Femur (tissue), 1 donor: ENCODE measurements at regions not wholly inside any gene's neighbourhood (a gene's known extent, or its start where the extent isn't known, plus 50 kb on each side); places are given as distances from the start of the nearest gene placed in this dataset.
"Not testable (repeated sequence)": the region's sequence is repeated elsewhere in the genome, so short reads cannot be mapped to it uniquely, and the experiment has no call there.

Experiments used
- DNase-seq: peaks from one replicate; pipeline ENCODE4 v3.0.0-alpha.2; 2017

DNA sequence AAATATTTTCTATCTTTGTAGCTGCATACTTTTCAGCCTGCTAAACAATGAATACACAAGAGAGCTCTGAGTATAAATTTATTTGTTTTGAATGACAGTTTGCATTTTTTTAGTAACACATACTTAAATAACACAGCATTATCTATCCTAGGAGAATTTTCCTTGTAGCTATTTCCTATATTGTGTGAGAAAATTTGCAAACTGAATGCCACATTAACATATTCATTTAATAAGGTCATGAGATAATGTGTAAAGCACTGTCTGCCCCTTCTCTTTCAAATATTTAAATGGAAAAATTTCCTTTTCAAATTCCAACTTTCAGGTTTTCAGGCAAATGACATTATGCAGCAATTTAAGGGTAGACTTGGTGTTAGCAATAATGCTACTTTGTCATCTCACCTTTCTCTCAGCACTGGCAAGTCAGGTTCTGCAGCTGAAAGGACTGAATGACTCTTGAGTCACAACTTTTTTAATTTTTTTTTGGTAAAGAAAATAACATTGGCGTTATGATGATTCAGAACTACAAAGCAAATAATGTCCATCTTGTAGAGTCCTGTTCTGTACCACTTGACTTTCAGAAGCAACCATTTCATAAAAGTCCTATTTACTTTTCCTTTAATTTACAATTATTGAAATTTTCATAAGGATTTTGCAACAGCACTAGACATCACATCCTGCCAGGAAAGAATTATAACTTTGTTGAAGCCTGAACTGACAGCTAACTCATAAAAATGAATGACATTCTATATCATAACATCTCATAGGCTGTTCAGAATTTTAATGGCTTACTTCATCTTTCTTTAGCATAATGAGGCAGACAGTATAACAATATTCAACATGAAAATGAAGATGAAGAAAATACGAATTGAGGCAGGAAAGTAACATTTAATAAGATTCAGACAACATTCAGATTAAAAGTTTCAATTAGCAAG lies 681.6 kb upstream of the SEMA6D start:
- no peak for DNase-seq

DNA sequence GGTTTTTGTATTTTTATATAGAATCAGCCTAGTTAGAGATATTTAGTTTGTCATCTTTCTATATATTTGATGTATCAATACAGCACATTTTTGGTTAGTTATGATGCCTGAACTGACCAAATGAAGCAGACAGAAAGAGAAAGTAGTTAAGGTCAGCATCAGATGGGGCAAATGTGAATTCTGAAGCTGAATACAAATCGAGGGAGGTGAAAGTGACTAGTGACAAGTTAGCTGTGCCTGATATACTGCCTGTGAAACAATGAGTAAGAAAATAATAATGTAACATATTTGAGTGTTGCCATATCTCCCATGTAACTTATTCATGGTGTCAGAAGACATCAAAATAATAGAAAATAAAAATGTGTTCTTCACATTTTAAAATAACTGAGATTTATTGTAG lies 680.3 kb upstream of the SEMA6D start:
- DNase-seq = no peak

DNA sequence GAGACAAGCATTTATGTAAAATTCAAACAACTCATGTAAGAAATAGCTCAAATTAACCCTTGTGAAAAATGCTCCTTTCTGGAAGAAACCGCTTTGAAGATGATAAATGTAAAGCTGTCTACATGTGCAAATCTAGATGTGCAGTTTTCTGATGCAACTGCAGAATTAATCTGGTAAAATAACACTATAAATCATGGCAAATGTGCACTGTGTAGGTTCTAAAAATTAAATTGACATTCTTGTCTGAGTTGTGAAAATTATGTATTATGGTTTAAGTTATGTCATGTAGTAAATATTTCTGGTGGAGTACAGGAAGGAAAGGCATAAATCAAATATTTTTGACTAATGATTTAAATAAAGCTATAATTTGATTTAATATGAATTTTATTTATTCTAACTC lies 678.1 kb upstream of the SEMA6D start:
- no peak for DNase-seq

DNA sequence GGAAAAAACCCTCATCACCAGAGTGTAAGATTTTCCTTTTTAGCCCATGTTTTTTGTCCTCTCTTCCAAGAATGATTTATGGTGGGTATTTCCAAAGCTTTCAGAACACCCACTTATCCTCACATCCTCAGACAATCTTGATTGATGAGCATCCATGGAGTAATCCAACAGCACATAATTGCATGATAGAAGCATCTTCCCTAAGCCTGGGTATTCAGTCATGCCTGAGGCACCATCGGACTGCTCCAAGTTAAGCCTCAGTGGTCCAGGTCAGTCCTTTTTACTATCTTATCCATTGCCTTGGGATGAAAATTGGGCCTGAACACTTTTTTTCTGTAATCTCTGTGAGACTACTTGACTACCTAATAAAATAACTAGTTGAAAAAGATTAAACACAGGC lies 676.0 kb upstream of the SEMA6D start:
- DNase-seq = no peak

DNA sequence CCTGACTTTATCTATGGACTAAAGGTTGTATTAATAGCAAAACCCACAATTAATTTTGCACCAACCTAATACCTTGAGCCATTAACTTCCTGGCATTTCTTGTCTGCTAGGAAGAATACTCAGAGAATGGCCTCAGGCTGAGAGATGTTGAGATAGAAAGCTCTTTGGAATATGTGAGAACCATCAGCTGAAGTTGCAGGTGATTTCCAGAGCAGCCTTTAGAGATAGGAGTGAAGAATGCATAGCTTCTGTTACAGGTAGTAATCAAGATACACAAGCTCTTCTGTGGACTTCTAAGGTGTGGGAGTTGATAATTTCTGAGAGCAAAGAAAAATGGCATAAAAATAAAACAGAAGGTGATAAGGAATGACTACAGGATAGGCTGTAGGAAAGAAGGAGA lies 669.3 kb upstream of the SEMA6D start:
- not testable (repeated sequence) for DNase-seq

DNA sequence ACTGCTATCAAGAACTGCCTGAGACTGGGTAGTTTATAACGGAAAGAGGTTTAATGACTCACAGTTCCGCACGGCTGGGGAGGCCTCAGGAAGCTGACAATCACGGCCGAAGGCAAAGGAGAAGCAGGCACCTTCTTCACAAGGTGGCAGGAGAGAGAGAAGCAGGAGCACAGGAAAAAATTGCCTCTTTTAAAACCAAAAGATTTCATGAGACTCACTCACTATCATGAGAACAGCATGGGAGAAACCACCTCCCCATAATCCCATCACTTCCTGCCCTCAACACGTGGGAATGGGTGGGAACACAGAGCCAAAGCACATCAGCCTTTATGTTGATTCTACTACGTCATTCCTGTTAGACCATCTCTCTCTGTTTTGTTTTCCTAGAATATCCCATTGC lies 650.9 kb upstream of the SEMA6D start:
- no peak for DNase-seq

DNA sequence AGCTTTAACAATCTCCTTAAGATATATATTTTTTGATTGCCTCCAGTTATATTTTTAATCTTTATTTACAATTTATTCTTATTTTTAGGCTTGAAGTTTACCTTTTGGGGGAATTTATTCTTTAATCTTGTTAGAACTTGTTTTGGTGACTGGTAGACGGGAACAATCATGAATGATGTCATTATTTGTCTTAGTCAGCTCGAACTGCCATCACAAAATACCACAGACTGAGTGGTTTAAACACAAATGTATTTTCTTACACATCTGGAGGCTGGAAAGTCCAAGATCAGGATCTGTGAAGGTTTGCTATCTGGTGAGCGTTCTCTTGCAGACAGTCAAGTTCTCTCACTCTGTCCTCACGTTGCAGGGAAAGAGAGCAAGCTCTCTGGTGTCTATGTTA lies 639.5 kb upstream of the SEMA6D start:
- DNase-seq = not testable (repeated sequence)

DNA sequence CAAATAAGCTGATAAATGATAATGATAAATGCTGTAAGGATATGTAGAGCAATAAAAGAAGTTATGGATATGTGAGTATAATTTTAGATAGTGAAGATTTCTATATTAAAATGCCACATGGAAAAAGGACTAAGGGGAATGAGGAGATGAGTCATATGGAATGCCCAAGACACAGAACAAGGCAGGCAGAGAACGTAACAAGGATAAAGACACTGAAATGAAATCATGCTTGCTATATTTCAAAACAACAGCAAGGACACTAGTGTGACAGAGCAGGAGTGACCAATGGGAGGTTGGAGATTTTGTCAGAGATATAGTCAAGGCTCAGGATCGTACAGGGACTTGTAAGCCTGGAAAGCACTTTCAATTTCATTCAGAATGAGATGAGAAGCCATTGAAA lies 621.5 kb upstream of the SEMA6D start:
- DNase-seq = no peak

DNA sequence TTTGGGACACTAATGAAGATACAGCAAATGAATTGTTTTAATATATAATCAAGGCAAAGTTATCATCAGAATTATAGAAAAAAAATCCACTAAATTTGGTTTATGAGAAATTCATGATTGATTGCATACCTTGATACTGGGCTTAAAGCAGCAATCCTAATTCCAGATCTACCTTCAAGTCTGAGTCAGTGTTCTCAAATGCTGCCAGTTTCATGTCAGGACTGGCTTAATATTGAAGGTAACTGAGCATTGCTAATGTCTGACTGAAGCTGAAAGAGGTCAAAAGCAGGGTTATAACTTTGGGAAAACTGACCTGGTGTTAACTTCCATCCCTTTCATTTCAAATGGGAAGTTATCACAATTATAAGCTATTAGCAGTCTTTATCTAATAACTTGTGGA lies 618.8 kb upstream of the SEMA6D start:
- not testable (repeated sequence) for DNase-seq

DNA sequence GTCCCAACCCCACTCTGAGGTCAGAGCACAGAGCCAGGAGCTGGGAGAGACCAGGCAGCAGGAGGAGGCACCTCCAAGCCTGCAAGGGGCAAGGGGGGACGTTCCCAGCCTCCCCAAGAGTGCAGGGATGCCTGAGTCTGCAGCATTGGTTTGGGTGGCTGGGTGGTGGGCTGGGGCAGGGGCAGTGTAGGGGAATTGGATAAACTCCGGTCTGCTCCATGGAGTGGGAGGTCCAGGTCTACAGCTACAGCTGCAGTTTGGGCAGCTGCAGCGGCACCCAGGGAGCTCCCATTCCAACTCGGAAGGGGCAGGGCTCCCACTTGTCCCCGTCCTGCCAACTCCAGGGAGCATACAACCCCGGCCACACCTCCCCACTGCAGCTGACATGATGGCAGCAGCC lies 617.5 kb upstream of the SEMA6D start:
- not testable (repeated sequence) for DNase-seq

DNA sequence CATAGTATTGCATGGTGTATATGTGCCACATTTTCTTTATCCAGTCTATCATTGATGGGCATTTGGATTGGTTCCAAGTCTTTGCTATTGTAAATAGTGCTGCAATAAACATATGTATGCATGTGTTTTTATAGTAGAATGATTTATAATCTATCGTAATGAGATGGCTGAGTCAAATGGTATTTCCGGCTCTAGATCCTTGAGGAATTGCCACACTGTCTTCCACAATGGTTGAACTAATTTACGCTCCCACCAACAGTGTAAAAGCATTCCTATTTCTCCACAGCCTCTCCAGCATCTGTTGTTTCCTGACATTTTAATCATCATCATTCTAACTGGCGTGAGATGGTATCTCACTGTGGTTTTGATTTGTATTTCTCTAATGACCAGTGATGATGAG lies 608.5 kb upstream of the SEMA6D start:
- not testable (repeated sequence) for DNase-seq

DNA sequence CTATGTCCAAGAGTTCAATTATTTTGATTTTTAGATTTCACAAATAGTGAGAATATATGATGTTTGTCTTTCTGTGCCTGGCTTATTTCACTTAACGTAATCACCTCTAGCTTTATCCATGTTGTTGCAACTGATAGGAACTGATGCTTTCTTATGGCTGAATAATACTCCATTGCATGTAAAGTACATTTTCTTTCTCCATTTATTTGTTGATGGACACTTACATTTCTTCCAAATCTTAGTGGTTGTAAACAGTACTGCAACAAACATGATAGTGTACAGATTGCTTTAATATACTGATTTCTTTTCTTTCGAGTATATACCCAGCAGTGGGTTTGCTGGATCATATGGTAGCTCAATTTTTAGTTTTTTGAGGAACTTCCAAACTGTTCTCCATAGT lies 600.6 kb upstream of the SEMA6D start:
- DNase-seq = no peak

DNA sequence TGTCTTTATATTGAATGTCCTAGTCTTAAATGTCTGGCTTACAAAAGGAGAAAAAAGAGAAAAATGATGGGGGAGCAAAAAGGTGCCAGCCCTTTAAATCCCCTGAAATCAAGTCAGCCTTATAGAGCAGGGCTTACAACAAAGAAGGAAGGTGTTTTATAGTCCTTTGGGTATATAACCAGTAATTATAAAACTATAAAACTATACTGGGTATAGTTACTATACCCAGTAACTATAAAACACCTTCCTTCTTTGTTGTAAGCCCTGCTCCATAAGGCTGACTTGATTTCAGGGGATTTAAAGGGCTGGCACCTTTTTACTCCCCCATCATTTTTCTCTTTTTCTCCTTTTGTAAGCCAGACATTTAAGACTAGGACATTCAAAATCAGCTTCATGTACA lies 598.0 kb upstream of the SEMA6D start:
- no peak for DNase-seq

DNA sequence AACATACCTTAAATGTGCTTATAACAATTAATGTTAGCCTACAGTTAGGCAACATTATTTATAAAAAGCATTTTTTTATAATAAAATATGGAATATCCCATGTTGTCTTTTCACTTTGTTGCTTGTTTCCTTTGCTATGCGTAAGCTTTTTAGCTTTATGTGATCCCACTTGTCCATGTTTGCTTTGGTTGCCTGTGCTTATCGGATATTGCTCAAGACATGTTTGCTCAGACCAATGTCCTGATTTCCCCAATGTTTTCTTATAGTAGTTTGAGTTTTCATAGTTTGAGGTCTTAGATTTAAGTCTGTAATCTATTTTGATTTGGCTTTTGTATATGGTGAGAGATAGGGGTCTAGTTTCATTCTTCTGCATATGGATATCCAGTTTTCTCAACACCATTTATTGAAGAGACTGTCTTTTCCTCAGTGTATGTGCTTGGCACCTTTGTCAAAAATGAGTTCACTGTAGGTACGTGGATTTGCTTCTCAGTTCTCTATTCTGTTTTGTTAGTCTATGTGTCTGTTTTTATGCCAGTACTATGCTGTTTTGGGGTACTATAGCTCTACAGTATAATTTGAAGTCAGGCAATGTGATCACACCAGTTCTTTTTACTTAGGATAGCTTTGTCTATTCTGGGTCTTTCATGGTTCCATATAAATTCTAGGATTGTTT lies 592.7 kb upstream of the SEMA6D start:
- no peak for DNase-seq

DNA sequence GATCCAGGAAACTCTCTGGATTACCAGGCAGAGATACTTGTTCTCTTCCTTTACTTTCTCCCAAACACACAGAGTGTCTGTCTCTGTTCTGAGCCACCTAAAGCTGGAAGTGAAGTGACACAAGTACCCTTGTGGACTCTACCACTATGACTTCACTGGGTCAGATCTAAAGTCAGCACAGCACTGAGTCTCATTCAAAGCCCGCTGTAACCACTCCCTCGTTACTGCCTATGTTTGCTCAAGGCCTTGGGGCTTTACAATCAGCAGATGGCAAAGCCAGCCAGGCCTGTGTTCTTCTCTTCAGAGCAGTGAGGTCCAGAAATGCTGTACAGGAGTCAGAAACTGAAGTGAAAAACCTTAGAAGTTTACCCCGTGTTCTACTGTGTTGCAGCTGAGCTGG lies 588.3 kb upstream of the SEMA6D start:
- DNase-seq = no peak

DNA sequence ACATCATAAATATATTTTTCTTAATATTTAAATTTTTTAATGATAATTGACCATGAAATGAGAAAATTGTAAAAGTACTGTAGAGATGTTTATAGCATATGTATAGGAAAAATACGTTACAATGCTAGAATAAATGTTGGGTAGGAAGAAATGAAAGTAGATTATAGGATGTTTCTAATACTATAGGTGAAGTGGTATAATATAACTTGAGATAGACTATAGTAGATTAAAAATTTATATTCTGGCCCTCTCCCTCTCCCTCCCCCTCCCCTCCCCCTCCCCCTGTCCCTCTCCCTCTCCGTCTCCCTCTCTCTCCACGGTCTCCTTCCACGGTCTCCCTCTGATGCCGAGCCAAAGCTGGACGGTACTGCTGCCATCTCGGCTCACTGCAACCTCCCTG lies 585.9 kb upstream of the SEMA6D start:
- DNase-seq = not testable (repeated sequence)

DNA sequence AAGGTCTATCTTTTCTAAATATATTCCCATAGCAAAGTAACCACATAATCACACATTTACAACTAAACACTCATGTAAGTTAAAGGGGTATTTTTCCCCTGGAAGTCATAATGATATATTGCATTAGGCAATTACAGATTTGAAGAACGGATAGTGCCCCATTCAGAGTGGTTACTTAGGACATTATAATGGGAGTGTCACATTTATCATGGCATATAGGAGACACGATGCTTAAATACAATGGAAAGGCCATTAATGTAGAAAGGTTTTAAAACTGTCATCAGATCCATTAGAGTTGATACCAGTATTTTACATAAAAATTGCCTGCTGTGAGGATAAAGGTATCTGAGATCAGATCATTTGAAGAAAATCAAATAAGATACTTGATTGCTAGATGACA lies 582.0 kb upstream of the SEMA6D start:
- no peak for DNase-seq

DNA sequence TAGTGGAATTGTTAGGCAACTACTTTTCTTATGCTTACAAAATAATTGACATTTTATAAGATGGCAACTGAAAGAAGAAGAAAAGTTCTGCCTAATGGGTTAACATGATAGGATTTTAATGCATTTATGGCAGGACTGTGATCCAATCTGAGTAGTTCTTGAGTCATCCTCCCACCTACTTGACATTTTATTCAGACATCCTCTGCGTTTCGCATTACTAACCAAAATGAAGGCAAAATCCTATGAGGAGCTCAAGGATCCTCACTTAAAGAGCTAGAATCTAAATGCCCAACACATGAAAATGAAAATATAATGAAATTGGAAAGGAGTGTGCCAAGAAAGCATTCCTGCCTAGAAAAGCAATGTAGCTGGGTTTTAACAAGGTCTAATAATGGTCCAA lies 581.1 kb upstream of the SEMA6D start:
- no peak for DNase-seq

DNA sequence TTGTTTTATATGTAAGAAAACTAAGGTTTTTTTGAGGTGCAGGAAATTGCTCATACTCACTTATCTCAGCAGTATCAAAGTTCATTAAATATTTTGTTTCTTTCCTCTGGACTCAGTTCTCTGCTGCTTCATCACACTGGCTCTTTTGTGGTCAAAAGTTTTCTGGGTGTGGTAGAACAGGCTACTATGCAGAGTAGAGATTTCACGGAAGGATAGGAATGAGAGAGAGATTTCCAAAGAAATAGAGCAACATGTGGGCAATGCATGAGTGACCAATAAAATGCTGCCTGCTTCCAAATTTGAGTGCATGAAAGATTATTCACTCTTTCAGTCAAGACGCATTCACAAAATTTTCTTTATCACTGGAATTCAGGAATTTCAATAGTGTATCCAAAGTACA lies 577.3 kb upstream of the SEMA6D start:
- no peak for DNase-seq

DNA sequence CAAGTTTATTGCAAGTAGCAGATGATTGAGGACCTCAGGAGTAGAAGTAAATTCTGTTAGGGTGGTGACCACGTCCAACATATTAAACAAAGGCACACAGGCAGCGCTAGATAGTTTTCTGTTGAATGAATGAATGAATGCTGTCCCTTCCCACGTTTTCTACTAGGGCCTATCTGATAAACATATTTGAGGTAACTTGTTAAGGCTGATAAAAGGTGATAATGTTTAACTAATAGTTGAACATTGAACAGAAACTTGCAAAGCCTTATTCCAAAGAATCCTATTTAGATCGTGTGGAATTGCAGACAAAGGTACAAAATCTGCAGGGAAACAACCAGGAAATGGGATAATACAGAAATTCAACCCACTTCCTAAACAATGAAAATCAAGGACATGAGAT lies 559.5 kb upstream of the SEMA6D start:
- DNase-seq = no peak

DNA sequence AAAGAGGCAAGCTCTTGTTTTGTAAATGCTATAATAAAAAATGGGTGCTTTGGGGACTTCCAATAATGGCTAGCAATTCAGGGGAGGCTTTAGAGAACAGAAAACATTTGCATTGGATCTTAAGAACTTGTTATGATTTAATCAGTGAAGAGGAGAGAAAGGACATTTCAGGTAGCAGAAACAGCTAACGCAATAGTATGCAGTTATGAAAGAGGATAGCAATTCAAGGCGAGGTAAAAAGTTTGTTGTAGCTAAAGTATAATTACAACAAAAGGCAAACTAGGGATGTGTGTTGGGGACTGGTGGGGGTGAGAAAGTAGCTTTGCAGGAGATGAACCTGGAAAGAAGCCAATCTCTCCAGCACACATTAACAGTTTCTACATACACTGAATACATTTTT lies 558.7 kb upstream of the SEMA6D start:
- no peak for DNase-seq

DNA sequence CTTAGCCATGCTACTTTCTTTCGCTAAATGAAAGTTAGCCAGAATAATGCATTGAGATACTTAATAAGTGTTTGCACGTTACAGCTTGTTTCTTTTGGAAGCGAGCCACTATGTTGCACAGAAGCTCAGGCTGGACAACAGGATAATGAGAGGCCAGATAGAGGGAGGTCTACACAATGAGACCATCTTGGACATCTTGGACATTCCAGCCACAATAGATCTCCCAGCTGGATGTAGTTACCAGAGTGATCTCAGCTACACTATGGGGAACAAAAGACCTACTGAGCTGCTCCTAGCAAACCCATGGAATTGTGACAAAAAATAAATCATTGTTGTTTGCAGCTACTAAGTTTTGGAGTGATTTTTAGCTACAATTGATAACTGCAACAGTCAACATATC lies 540.1 kb upstream of the SEMA6D start:
- DNase-seq = no peak

DNA sequence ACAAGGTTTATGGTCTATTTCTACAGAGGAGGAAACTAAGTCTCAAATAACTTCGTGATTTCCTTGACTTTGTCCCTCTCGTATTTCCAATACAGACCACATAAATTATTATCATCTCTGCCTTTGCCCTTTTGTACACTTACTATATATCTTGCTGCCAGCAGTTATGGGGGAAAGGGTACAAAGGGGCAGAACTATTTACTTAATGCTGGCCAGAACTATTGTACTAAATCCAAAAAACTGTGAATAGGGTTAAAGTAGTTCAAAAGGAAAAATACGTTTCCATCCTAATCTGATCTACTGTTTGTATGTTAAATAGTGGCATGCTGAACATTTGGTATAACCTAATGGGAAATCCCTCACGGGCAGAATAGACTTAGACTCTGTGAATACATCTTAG lies 537.3 kb upstream of the SEMA6D start:
- no peak for DNase-seq

DNA sequence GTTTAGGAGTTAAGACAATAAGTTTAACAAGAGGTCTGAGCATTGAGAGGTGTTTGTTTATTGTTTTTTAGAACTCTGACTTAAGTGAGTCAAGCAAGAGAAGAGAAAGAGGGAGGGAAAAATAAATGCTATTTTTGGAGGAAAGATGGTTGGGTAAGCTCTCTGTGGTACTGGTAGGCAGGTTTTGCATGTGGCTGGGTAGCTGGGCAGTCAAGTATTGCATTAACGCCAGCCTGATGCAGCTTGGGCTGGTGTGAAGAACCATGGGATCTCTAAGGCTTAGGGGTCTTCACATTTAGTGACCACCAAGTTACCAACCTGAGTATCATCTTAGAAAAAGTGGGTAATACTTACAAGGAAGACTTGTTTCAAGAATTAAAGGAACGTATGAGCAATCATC lies 534.5 kb upstream of the SEMA6D start:
- DNase-seq = no peak
